GM23338 (cell line): ENCODE measurements at regions not wholly inside any gene's neighbourhood (a gene's known extent, or its start where the extent isn't known, plus 50 kb on each side); places are given as distances from the start of the nearest gene placed in this dataset.

Experiments used
- CREB1 ChIP-seq: fragments of 250-450 bp; sonication (Bioruptor Pico); IDR thresholded peaks from 2 replicates; pipeline ENCODE4 v1.5.0; 2020; ENCODE audit warnings: low read depth, mild to moderate bottlenecking, moderate library complexity
- EZH2 ChIP-seq: fragments of 200-600 bp; sonication (generic); IDR thresholded peaks from one replicate; pipeline ENCODE4 v1.8.0; 2017; ENCODE audit warnings: antibody characterized with exemption, mild to moderate bottlenecking, low read depth; ENCODE audit not compliant: unreplicated experiment
- NANOG ChIP-seq: IDR thresholded peaks from 2 replicates; pipeline ENCODE4 v1.6.1; 2016; ENCODE audit warnings: antibody characterized with exemption, borderline replicate concordance
- POLR2AphosphoS5 ChIP-seq: IDR thresholded peaks from 2 replicates; pipeline ENCODE4 v1.6.1; 2016; ENCODE audit warnings: antibody characterized with exemption, low read depth
- STAT1 ChIP-seq: IDR thresholded peaks from one replicate; pipeline ENCODE4 v1.6.1; 2016; ENCODE audit warnings: antibody characterized with exemption; ENCODE audit not compliant: unreplicated experiment
- ZNF114 ChIP-seq: fragments of 250-450 bp; sonication (Bioruptor Pico); IDR thresholded peaks from 2 replicates; pipeline ENCODE4 v1.5.0; 2020; ENCODE audit warnings: mild to moderate bottlenecking, moderate library complexity
- TF ChIP-seq, protein P1 (sequence below): IDR thresholded peaks from one replicate; pipeline ENCODE4 v1.6.1; 2018; ENCODE audit warnings: antibody characterized with exemption; ENCODE audit not compliant: unreplicated experiment
- TF ChIP-seq, protein P2 (sequence below), 2 experiments: fragments of 200-600 bp in 1 of 2; sonication (generic) in 1 of 2; conservative IDR thresholded peaks; 2 replicates each; pipeline versions ENCODE4 v1.5.1 to v1.6.1; 2016 to 2017; ENCODE audit warnings: antibody characterized with exemption in 2 of 2, low read depth in 2 of 2, mild to moderate bottlenecking in 2 of 2, moderate library complexity in 1 of 2
- TF ChIP-seq, protein P3 (sequence below): IDR thresholded peaks from 2 replicates; pipeline ENCODE4 v1.6.1; 2016; ENCODE audit warnings: antibody characterized with exemption

DNA sequence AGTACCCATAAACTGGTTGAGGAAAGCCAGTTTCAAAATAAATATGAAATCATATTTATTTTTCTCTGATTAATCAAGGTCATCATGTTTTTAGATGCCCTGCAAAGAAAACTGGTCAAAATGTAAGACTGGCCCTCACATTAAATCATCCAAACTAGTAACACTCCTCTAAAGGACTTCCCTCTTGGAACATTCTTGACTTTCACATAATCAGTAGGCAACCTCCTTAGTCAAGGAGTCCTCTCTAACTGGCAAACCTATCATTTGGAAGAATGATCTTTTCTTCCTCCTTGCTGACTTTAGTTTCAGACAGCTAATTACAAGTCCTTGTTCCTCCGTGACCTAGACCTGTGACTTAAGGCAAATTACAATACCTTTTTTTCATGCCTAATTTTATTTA is 82.5 kb upstream of the DCBLD2 start:
- TF ChIP-seq, protein P1, sequence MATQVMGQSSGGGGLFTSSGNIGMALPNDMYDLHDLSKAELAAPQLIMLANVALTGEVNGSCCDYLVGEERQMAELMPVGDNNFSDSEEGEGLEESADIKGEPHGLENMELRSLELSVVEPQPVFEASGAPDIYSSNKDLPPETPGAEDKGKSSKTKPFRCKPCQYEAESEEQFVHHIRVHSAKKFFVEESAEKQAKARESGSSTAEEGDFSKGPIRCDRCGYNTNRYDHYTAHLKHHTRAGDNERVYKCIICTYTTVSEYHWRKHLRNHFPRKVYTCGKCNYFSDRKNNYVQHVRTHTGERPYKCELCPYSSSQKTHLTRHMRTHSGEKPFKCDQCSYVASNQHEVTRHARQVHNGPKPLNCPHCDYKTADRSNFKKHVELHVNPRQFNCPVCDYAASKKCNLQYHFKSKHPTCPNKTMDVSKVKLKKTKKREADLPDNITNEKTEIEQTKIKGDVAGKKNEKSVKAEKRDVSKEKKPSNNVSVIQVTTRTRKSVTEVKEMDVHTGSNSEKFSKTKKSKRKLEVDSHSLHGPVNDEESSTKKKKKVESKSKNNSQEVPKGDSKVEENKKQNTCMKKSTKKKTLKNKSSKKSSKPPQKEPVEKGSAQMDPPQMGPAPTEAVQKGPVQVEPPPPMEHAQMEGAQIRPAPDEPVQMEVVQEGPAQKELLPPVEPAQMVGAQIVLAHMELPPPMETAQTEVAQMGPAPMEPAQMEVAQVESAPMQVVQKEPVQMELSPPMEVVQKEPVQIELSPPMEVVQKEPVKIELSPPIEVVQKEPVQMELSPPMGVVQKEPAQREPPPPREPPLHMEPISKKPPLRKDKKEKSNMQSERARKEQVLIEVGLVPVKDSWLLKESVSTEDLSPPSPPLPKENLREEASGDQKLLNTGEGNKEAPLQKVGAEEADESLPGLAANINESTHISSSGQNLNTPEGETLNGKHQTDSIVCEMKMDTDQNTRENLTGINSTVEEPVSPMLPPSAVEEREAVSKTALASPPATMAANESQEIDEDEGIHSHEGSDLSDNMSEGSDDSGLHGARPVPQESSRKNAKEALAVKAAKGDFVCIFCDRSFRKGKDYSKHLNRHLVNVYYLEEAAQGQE, result no peak
- TF ChIP-seq, protein P2, sequence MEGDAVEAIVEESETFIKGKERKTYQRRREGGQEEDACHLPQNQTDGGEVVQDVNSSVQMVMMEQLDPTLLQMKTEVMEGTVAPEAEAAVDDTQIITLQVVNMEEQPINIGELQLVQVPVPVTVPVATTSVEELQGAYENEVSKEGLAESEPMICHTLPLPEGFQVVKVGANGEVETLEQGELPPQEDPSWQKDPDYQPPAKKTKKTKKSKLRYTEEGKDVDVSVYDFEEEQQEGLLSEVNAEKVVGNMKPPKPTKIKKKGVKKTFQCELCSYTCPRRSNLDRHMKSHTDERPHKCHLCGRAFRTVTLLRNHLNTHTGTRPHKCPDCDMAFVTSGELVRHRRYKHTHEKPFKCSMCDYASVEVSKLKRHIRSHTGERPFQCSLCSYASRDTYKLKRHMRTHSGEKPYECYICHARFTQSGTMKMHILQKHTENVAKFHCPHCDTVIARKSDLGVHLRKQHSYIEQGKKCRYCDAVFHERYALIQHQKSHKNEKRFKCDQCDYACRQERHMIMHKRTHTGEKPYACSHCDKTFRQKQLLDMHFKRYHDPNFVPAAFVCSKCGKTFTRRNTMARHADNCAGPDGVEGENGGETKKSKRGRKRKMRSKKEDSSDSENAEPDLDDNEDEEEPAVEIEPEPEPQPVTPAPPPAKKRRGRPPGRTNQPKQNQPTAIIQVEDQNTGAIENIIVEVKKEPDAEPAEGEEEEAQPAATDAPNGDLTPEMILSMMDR (conservative IDR thresholded peaks at IDR 0.05; ENCODE audit: low read depth in 2 of 2), result no peak
- TF ChIP-seq EZH2, result no peak
- TF ChIP-seq NANOG, result no peak
- no peak for TF ChIP-seq ZNF114 (CRISPR knock-in tag)
- TF ChIP-seq, protein P3, sequence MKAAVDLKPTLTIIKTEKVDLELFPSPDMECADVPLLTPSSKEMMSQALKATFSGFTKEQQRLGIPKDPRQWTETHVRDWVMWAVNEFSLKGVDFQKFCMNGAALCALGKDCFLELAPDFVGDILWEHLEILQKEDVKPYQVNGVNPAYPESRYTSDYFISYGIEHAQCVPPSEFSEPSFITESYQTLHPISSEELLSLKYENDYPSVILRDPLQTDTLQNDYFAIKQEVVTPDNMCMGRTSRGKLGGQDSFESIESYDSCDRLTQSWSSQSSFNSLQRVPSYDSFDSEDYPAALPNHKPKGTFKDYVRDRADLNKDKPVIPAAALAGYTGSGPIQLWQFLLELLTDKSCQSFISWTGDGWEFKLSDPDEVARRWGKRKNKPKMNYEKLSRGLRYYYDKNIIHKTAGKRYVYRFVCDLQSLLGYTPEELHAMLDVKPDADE, result no peak
- no peak for TF ChIP-seq STAT1
- no peak for TF ChIP-seq CREB1 (CRISPR knock-in tag)
- no peak for TF ChIP-seq POLR2AphosphoS5
